Uterus (tissue), 2 donors: ENCODE measurements at regions not wholly inside any gene's neighbourhood (a gene's known extent, or its start where the extent isn't known, plus 50 kb on each side); places are given as distances from the start of the nearest gene placed in this dataset.
"Not testable (repeated sequence)": the region's sequence is repeated elsewhere in the genome, so short reads cannot be mapped to it uniquely, and the experiment has no call there.

ENCODE experiments used
- POLR2A ChIP-seq, 2 donors: fragments of 450-650 bp; IDR thresholded peaks; one replicate each; pipeline ENCODE4 v1.6.1; 2016; ENCODE audit warnings: antibody characterized with exemption in 2 of 2, mild to moderate bottlenecking in 1 of 2, moderate library complexity in 1 of 2
- TF ChIP-seq, protein P1 (sequence below), 4 experiments: fragments of 200-600 bp in 2 of 4; fragments of 450-650 bp in 2 of 4; sonication (generic) in 2 of 4; IDR thresholded peaks; one replicate each; pipeline ENCODE4 v1.5.1; 2016 to 2019; ENCODE audit warnings: antibody characterized with exemption in 4 of 4, mild to moderate bottlenecking in 2 of 4, moderate library complexity in 1 of 4

DNA sequence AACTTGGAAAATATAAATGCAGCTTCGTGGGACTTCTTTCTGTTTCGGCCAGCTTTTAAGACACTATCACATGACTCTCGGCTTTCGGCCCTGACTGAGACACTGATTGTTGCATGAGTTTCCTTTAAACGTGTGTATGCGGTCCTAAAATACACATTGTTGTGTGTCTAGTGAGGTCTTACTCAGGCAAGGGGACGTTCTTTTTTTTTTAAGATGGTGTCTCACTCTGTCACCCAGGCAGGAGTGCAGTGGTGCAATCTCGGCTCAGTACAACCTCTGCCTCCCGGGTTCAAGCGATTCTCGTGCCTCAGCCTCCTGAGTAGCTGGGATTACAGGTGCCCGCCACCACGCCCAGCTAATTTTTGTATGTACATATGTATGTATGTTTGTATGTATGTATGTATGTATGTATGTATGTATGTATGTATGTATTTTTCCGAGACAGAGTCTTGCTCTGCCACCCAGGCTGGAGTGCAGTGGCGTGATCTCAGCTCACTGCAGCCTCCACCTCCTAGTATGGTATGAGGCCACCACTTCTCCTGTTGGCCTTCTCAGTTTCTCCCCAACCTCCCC is 63.2 kb upstream of the PHLPP1 start:
- TF ChIP-seq, protein P1, sequence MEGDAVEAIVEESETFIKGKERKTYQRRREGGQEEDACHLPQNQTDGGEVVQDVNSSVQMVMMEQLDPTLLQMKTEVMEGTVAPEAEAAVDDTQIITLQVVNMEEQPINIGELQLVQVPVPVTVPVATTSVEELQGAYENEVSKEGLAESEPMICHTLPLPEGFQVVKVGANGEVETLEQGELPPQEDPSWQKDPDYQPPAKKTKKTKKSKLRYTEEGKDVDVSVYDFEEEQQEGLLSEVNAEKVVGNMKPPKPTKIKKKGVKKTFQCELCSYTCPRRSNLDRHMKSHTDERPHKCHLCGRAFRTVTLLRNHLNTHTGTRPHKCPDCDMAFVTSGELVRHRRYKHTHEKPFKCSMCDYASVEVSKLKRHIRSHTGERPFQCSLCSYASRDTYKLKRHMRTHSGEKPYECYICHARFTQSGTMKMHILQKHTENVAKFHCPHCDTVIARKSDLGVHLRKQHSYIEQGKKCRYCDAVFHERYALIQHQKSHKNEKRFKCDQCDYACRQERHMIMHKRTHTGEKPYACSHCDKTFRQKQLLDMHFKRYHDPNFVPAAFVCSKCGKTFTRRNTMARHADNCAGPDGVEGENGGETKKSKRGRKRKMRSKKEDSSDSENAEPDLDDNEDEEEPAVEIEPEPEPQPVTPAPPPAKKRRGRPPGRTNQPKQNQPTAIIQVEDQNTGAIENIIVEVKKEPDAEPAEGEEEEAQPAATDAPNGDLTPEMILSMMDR (IDR thresholded peaks at IDR 0.05), result not testable (repeated sequence)
- not testable (repeated sequence) for TF ChIP-seq POLR2A (IDR thresholded peaks at IDR 0.05)
